ENCODE measurements at regions not wholly inside any gene's neighbourhood (a gene's known extent, or its start where the extent isn't known, plus 50 kb on each side); places are given as distances from the start of the nearest gene placed in this dataset.

DNA sequence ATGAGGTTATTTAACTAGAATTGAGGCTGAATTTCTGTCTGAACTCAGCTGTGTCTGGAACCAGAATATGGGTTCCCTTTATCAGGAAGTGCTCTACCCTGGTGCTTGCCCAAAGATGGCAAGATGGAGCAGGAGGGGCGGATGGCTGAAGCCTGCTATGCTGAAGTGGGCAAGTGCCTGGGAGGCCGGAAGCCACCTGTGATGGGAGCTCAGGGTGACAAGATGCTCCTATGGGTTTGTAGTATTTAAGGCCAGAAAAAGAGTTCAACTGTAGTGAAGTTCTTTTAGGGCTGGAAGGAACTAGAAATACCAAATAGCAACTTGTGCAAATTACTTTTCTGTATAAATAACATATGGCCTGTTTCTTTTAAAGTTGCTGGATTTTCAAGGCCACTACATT, 808.9 kb upstream of the RAB6C start:
- no peak for TF ChIP-seq CTCF (IDR thresholded peaks at IDR 0.05; ENCODE audit: low read depth, low read length)
- no peak overlapping the region for H3K4me3 ChIP-seq (replicated peaks in 1 of 2; ENCODE audit: low read depth in 2 of 2, low read length in 2 of 2)

DNA sequence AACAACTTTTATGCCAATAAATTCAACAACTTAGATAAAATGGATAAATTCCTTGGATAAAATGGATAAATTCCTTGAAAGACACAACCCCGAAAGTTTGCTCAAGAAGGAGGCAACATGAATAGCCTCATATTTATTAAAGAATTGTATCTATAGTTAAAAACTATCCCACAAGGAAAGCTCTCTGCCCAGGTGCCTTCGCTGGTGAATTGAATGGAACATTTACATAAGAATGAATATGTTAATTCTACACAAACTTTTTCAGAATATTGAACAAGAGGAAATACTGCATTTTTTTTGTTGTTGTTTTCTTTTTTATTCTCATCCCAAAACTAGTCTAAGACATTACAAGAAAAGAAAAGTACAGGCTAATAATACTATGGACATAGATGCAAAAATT, 805.3 kb upstream of the RAB6C start:
- DNase-seq (ENCODE audit: low read depth in 2 of 2) = no peak
- no peak for TF ChIP-seq CTCF (IDR thresholded peaks at IDR 0.05; ENCODE audit: low read depth, low read length)
- no peak overlapping the region for H3K4me3 ChIP-seq (replicated peaks in 1 of 2; ENCODE audit: low read depth in 2 of 2, low read length in 2 of 2)

More for the DNA sequence above, 808.9 kb upstream of the RAB6C start:
- no peak for DNase-seq (ENCODE audit: low read depth in 2 of 2)

GRCh38 chr2:129175051-129175450, 804.4 kb upstream of the RAB6C start:
- H3K4me3 ChIP-seq (replicated peaks in 1 of 2; ENCODE audit: low read depth in 2 of 2, low read length in 2 of 2) = no peak overlapping the region
- no peak for DNase-seq (ENCODE audit: low read depth in 2 of 2)
- TF ChIP-seq CTCF (IDR thresholded peaks at IDR 0.05; ENCODE audit: low read depth, low read length) = no peak

- no peak for DNase-seq (ENCODE audit: low read depth in 2 of 2)
- no peak for TF ChIP-seq CTCF (IDR thresholded peaks at IDR 0.05; ENCODE audit: low read depth, low read length)
- H3K4me3 ChIP-seq (replicated peaks in 1 of 2; ENCODE audit: low read depth in 2 of 2, low read length in 2 of 2) = no peak overlapping the region
Measured at GRCh38 chr2:129176375-129176774, 803.1 kb upstream of the RAB6C start.

- H3K4me3 ChIP-seq (replicated peaks in 1 of 2; ENCODE audit: low read depth in 2 of 2, low read length in 2 of 2) = no peak overlapping the region
- DNase-seq (ENCODE audit: low read depth in 2 of 2) = peak in 1 of 2 donors; percentile 75
- TF ChIP-seq CTCF (IDR thresholded peaks at IDR 0.05; ENCODE audit: low read depth, low read length) = no peak
Measured at GRCh38 chr2:129178356-129178755, 801.1 kb upstream of the RAB6C start.

DNA sequence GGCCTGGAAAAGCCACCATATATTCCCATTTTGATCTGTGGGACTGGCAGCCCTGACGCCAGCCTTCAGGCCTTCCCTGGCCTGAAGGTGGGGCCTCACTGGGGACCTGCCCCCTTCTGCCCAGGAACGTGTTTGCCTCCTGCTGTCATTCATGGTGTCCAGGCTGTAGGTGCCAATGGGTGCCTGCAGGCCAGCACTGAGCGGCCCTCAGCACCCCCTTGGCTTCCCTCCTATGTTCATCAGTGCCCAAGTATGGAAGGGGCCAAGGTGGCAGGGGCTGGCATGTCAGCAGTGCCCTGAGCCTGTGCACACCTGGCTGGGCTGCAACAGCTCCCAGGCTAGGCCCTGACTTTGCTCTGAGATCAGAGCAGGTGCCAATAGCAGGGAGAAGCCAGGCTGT, 800.3 kb upstream of the RAB6C start:
- TF ChIP-seq CTCF (IDR thresholded peaks at IDR 0.05; ENCODE audit: low read depth, low read length) = no peak
- no peak for DNase-seq (ENCODE audit: low read depth in 2 of 2)
- no peak overlapping the region for H3K4me3 ChIP-seq (replicated peaks in 1 of 2; ENCODE audit: low read depth in 2 of 2, low read length in 2 of 2)

- DNase-seq (ENCODE audit: low read depth in 2 of 2) = no peak
- no peak overlapping the region for H3K4me3 ChIP-seq (replicated peaks in 1 of 2; ENCODE audit: low read depth in 2 of 2, low read length in 2 of 2)
- no peak for TF ChIP-seq CTCF (IDR thresholded peaks at IDR 0.05; ENCODE audit: low read depth, low read length)
Measured at GRCh38 chr2:129180124-129180716, 799.2 kb upstream of the RAB6C start.
